ENCODE measurements at regions not wholly inside any gene's neighbourhood (a gene's known extent, or its start where the extent isn't known, plus 50 kb on each side); places are given as distances from the start of the nearest gene placed in this dataset.

- no peak for TF ChIP-seq EZH2 (IDR thresholded peaks at IDR 0.05; ENCODE audit: insufficient read depth, low read length)
- TF ChIP-seq, protein P1, sequence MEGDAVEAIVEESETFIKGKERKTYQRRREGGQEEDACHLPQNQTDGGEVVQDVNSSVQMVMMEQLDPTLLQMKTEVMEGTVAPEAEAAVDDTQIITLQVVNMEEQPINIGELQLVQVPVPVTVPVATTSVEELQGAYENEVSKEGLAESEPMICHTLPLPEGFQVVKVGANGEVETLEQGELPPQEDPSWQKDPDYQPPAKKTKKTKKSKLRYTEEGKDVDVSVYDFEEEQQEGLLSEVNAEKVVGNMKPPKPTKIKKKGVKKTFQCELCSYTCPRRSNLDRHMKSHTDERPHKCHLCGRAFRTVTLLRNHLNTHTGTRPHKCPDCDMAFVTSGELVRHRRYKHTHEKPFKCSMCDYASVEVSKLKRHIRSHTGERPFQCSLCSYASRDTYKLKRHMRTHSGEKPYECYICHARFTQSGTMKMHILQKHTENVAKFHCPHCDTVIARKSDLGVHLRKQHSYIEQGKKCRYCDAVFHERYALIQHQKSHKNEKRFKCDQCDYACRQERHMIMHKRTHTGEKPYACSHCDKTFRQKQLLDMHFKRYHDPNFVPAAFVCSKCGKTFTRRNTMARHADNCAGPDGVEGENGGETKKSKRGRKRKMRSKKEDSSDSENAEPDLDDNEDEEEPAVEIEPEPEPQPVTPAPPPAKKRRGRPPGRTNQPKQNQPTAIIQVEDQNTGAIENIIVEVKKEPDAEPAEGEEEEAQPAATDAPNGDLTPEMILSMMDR (IDR thresholded peaks at IDR 0.05; ENCODE audit: insufficient read depth, low read depth, low read length): no peak
Observed at GRCh38 chr4:45985038-45985437, 138.8 kb downstream of the GABRG1 start.

All from astrocyte (in vitro differentiated cells and primary cell).